Tibial nerve (tissue), 4 donors: ENCODE measurements at regions not wholly inside any gene's neighbourhood (a gene's known extent, or its start where the extent isn't known, plus 50 kb on each side); places are given as distances from the start of the nearest gene placed in this dataset.

Source experiments
- CTCF ChIP-seq, 5 experiments: fragments of 200-600 bp in 3 of 5; fragments of 450-650 bp in 2 of 5; sonication (generic) in 3 of 5; IDR thresholded peaks; one replicate each; pipeline ENCODE4 v1.5.1; 2016 to 2019; ENCODE audit warnings: antibody characterized with exemption in 5 of 5, mild to moderate bottlenecking in 3 of 5, moderate library complexity in 2 of 5
- EP300 ChIP-seq, 2 donors: sonication (generic); formaldehyde crosslinking; IDR thresholded peaks; one replicate each; pipeline ENCODE4 v1.6.1; 2017; ENCODE audit warnings: antibody characterized with exemption in 2 of 2, mild to moderate bottlenecking in 1 of 2
- POLR2A ChIP-seq, 2 donors: fragments of 450-650 bp; IDR thresholded peaks; one replicate each; pipeline ENCODE4 v1.6.1; 2017; ENCODE audit warnings: antibody characterized with exemption in 2 of 2, mild to moderate bottlenecking in 2 of 2, moderate library complexity in 2 of 2

DNA sequence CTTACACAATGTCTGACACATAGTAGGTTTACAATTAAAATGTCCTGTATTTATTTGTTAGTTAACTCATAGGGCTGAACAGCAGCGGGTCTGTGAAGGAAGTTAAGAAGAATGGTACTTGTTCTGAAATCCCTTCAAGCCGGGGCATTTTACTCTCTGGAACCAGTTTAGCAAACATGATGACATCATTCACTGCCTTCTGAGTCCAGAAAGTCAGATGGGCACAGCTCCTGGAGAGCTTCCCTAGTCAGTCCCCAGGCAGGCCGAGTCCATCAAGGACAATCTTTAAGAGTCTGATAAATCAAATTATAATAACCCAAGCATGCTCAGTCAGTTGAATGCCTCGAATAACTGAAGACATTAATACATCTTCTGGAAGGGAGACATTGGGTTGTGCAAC lies 125.4 kb upstream of the DAB1 start:
- TF ChIP-seq CTCF (IDR thresholded peaks at IDR 0.05), result no peak
- TF ChIP-seq POLR2A (IDR thresholded peaks at IDR 0.05), result no peak
- TF ChIP-seq EP300 (IDR thresholded peaks at IDR 0.05), result no peak
